GM18907 (cell line): ENCODE measurements at regions not wholly inside any gene's neighbourhood (a gene's known extent, or its start where the extent isn't known, plus 50 kb on each side); places are given as distances from the start of the nearest gene placed in this dataset.
"Not testable (repeated sequence)": the region's sequence is repeated elsewhere in the genome, so short reads cannot be mapped to it uniquely, and the experiment has no call there.

ENCODE experiments used
- ATAC-seq: cut with Tn5 transposase; IDR thresholded peaks from one replicate; pipeline ENCODE4 v1.9.1; 2021; ENCODE audit warnings: mild to moderate bottlenecking, moderate library complexity; ENCODE audit not compliant: unreplicated experiment

DNA sequence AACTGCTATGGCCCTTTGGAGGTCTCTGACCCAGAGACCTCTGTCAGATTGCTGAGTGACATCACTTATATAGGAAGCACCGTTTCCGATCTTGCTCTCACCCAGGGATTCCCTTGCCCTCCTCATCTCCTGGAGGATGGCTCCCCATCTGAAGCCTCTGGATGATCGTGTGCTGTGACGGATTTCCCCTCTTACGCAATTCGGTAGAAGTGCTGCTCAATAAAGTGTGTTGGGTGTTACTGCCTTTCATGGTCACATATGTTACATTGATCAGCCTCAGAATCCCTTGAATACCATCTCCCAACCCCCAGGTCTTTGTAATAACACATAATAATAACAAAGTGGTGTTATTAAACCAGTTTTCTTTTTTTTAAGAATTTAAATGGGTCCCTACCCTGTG lies 107.3 kb upstream of the CLEC14A start:
- ATAC-seq = no peak

DNA sequence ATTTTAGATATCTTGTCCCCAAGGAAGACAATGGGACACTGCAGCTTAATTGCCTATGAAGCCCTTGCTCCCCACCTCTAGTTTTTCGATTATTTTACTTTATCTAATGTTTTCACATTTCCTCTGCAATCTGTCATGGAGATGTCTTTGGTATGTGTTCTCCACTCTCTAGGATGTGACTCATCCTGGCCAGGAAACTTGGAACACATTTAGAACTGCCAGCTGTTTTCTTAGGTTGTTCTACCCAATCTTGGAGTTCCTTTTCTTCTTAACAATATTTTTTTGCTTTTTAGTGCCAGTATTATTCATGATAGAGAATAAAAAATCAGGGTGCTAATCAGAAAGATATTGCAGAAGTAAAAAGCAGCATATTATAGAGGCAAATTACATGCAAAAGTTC lies 101.7 kb upstream of the CLEC14A start:
- ATAC-seq = no peak

DNA sequence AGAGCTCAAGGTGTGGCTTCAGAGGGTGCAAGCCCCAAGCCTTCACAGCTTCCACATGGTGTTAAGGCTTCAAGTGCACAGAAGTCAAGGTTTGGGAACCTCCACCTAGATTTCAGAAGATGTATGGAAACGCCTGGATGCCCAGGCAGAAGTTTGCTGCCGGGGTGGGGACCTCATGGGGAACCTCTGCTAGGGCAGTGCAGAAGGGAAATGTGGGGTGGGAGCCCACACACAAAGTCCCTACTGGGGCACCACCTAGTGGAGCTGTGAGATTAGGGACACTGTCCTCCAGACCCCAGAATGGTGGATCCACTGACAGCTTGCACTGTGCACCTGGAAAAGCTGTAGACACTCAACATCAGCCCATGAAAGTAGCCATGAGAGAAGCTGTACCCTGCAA lies 99.6 kb upstream of the CLEC14A start:
- not testable (repeated sequence) for ATAC-seq

DNA sequence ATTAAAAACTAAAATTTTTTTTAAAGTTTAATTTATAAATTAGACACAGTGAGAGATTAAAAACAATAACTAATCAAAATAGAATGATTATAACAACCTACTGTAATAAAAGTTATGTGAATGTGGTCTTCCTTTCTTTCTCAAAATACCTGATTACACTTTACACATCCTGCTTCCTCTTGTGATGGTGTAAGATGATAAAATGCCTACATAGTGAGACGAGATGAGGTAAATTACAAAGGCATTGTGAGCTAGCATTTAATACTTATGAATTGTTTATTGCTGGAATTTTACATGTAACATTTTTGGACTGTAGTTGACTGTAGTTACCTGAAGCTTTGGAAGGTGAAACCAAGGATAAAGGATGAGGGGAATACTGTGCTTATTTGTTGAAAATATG lies 94.2 kb upstream of the CLEC14A start:
- no peak for ATAC-seq

DNA sequence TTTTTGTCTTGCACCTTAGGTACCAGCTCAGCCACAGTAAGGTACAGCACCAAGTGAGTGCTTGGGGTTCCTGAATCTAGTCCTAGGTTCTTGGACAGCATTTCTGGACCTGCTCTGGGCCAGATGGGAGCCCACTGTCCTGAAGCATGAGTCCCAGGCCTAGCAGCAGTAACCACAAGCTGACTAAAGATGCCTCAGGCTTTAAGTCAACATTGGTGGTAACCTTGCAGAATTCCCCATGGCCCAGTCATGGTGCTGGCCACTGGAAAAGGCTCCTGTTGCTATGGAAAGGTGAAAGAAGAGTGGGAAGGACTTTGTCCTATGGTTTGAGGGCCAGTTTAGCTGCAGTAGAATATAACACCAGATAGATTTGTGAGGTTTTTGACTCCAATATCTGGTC lies 86.9 kb upstream of the CLEC14A start:
- ATAC-seq = no peak

DNA sequence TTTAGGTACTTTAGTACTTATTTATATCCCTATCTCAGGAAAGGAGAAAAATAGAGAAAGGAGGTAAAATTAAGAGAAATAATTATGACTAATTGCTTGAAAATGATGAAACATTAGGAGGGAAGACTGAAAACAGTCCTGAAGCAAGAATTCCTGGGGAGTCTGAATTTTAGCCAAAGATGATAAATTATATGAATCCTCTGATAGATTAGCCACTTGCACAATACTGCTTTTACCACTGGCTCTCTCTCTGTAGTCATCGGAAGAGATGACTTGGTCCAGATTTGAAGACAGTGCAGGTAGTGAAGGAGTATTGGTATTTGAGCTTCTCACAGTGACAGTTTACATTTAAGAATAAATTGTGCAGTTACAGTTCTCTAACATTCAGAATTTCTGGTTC lies 83.8 kb upstream of the CLEC14A start:
- no peak for ATAC-seq

DNA sequence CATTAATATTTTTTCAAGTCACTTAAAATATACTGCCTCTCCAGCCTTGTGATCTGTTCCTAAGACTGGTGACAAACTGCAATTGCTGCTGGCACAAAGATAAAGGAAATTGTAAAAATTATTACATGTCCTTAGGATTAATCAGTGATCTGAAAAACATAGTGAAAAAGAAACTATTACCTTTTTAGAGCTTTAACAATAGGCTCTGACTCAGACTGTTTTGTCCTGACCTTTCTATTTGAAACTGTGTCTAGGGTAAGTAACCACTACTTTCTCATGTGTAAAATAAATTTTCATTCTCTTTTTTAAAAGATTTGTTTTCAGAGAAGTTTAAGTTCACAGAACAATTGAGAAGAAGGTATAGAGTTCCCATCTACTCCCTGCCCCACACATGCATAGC lies 80.4 kb upstream of the CLEC14A start:
- ATAC-seq = no peak

DNA sequence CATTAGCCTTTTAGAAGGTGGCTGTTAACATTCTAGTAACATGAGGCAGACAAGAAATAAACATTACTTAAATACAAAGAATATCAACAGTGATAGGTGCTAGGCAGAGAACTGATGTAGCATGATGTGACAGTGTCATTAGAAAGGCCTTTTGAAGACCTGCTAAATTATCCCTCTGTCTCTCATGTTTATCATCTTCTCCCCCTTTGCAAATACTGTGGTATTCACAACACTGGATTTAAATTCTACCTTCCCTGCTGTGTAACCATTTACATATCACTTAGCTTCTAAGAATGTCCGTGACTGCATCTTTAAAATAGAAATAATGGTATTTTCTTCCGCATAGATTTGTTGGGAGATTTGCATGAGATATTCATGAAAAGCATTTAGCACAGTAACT lies 74.4 kb upstream of the CLEC14A start:
- ATAC-seq = no peak

DNA sequence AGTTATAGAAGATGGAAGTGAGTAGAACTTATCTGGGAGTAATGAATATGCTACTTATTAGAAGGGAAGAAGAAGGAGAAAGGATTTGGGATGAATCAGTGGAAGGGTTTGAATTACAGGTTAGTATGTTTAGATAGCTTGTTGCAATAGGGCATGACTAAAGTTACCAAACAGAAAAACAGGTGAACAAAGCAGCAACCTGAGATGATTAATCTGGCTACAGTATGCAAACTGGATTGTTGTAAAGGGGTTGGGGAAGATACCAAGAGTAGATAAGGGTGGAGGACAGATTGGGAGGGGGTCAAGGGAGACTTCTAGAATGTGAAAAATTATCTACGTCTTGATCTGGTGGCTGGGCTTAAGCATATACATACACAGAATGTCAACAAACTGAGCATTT lies 73.4 kb upstream of the CLEC14A start:
- ATAC-seq = no peak

DNA sequence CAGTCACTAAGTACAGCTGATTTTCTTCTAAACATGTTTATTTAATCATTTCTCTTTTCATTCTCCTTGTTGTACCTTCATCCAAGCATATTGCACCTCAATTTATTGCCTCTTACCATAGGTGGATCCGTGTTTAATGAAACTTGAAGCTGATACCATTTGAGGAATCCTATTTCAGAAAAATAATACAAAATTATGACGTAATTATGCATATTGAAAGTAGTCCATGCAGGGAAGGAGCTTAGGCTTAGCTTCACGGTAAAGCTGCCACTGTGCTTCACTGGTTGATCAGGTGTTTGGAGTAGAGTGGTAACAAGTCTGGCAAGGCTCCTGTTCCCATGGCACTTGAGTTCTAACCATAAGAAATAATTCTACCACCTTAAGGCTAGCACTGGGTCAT lies 61.0 kb upstream of the CLEC14A start:
- ATAC-seq = no peak

DNA sequence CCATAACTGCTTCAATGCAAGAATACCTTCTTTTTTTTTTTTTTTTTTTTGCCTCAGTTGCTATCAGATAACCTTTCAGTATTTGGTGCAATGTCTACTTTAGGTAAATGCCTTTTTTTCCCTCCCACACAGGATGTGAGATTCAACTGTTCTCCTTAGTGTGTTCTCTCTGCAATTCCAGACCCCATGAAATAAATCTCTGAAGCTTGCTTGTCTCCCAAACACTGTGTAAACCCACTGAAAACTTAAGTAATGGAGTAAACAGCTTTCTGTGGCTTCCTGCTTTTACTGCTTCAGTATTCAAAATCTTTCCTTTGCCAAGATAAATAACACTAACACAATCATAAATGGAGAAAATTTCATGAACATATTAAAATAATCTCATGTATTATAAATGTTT lies 55.8 kb upstream of the CLEC14A start:
- no peak for ATAC-seq

DNA sequence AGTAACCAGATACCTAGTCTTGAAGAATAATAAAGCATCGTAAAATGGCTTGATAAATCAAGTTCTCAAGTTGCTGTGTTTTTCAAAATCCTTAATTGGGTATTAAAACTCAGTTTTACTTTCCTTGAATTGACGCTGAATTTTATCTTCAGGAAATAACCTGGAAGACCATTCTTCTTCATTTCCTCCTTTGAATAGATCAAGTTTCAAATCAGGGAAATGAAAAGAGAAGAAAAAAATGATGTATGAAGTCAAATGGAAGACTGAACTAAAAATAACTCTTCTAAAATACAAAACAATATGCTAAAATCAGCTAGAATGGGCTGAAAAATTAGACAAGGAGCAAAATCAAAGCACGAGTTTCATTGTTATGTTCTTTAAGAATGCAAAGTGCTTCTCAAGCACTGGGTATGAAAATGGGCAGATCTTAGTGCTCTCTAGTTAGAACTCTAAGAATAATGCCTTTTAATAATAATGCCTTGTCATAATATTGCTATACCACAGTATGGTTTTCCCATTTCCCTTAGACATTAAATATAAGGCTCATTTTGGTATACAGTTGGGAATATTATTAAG lies 54.6 kb upstream of the CLEC14A start:
- ATAC-seq = no peak

DNA sequence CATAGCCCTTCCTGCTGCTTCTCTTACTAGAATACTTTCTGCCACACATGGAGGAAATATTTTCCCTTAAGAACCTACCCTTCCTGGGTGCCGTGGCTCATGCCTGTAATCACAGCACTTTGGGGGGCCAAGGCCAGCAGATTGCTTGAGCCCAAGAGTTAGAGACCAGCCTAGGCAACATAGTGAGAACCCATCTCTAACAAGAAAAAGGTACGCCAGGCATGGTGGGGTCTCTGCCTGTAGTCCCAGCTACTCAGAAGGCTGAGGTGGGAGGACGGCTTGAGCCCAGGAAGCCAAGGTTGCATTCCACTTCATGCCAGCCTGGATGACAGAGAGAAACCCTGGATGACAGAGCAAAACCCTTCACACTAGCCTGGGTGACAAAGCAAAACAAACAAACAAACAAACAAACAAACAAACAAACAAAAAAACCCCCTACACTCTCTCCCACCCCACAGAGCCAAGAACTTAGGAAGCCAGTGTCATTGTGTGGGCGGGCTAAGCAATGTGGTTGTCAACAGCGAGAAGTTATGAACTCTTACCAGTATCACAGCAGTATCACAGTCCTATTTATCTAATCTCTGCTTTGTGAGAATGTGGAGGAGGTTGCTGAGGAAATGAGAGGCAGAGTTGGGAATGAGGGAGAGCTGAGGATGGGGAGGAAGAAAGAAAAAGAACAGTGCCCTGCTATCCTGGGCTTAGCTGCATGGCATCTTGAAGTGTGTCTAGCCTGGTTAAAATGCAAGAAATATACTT lies 53.8 kb upstream of the CLEC14A start:
- no peak for ATAC-seq
